ENCODE measurements at regions not wholly inside any gene's neighbourhood (a gene's known extent, or its start where the extent isn't known, plus 50 kb on each side); places are given as distances from the start of the nearest gene placed in this dataset.

- no peak overlapping the region for H3K9ac ChIP-seq
- H3K36me3 ChIP-seq, result no peaks in the 10 kb centered on the region
- H3K4me2 ChIP-seq, result no peak overlapping the region
- H3K27me3 ChIP-seq, result no peaks in the 10 kb centered on the region
- H3K9me3 ChIP-seq (replicated peaks in 1 of 11), result 0 out of 22 replicates have a peak, but pooled peaks cover 0 to 5% (median 0%) of the 10 kb centered on the region in 11 experiments
- no peaks in the 10 kb centered on the region for H4K20me1 ChIP-seq
- H3K4me1 ChIP-seq, result peaks cover 0 to 13% (median 2%) of the 10 kb centered on the region in 10 experiments; a peak in 4 of 20 replicates
- no peak overlapping the region for H3K27ac ChIP-seq
- no peak overlapping the region for H3K4me3 ChIP-seq
- TF ChIP-seq Cebpa-rat (IDR thresholded peaks at IDR 0.05), result no peak
Observed at GRCh38 chr4:152269448-152270191, 266.3 kb downstream of the FBXW7 start.

- no peaks in the 10 kb centered on the region for H3K27me3 ChIP-seq
- H3K4me3 ChIP-seq, result no peak overlapping the region
- H3K9ac ChIP-seq, result no peak overlapping the region
- H3K4me1 ChIP-seq, result peaks cover 0 to 13% (median 2%) of the 10 kb centered on the region in 10 experiments; a peak in 4 of 20 replicates
- H3K27ac ChIP-seq, result no peak overlapping the region
- H4K20me1 ChIP-seq, result no peaks in the 10 kb centered on the region
- H3K9me3 ChIP-seq (replicated peaks in 1 of 11), result peaks cover 0 to 5% (median 0%) of the 10 kb centered on the region in 11 experiments; a peak in 1 of 22 replicates
- no peaks in the 10 kb centered on the region for H3K36me3 ChIP-seq
- no peak for TF ChIP-seq Cebpa-rat (IDR thresholded peaks at IDR 0.05)
- peak overlapping the region in 2 of 11 experiments; percentile 12 to 17; a peak in 5 of 22 replicates for H3K4me2 ChIP-seq
Observed at GRCh38 chr4:152267811-152268210, 268.1 kb downstream of the FBXW7 start.

GRCh38 chr4:152266831-152267480, 268.9 kb downstream of the FBXW7 start:
- H3K27me3 ChIP-seq, result no peaks in the 10 kb centered on the region
- no peaks in the 10 kb centered on the region for H3K36me3 ChIP-seq
- no peak for TF ChIP-seq Cebpa-rat (IDR thresholded peaks at IDR 0.05)
- no peak overlapping the region for H3K4me3 ChIP-seq
- peak overlapping the region in 2 of 11 experiments; percentile 12 to 17; a peak in 1 of 22 replicates for H3K4me2 ChIP-seq
- H3K9ac ChIP-seq, result no peak overlapping the region
- no peaks in the 10 kb centered on the region for H4K20me1 ChIP-seq
- H3K4me1 ChIP-seq, result peaks cover 0 to 13% (median 2%) of the 10 kb centered on the region in 10 experiments; a peak in 4 of 20 replicates
- no peak overlapping the region for H3K27ac ChIP-seq
- peaks cover 0 to 5% (median 0%) of the 10 kb centered on the region in 11 experiments; a peak in 5 of 22 replicates for H3K9me3 ChIP-seq (replicated peaks in 1 of 11)

- Histone ChIP-seq H3K4me2 (no peak overlapping the region), H3K9me3 (replicated peaks in 1 of 11) (peaks cover 8 to 18% (median 16%) of the 10 kb centered on the region in 11 experiments; a peak in 21 of 22 replicates), H3K27me3 (no peaks in the 10 kb centered on the region), H3K4me1 (peaks cover 0 to 13% (median 2%) of the 10 kb centered on the region in 10 experiments; a peak in 4 of 20 replicates), H4K20me1 (no peaks in the 10 kb centered on the region), H3K4me3 (no peak overlapping the region), H3K36me3 (no peaks in the 10 kb centered on the region), H3K9ac (no peak overlapping the region), H3K27ac (no peak overlapping the region)
- TF ChIP-seq Cebpa-rat (IDR thresholded peaks at IDR 0.05), result no peak
Observed at GRCh38 chr4:152265149-152265621, 270.7 kb downstream of the FBXW7 start.

GRCh38 chr4:152264106-152264505, 271.8 kb downstream of the FBXW7 start:
- Histone ChIP-seq H3K27ac (no peak overlapping the region), H3K4me2 (no peak overlapping the region), H3K36me3 (no peaks in the 10 kb centered on the region)

GRCh38 chr4:152259866-152260265, 276.0 kb downstream of the FBXW7 start:
- Histone ChIP-seq H3K36me3 (no peaks in the 10 kb centered on the region), H3K9me3 (replicated peaks in 1 of 11) (peaks cover 10 to 25% (median 21%) of the 10 kb centered on the region in 11 experiments; a peak in 21 of 22 replicates), H3K27me3 (no peaks in the 10 kb centered on the region), H3K9ac (no peak overlapping the region), H4K20me1 (no peaks in the 10 kb centered on the region), H3K4me2 (no peak overlapping the region), H3K4me3 (no peak overlapping the region), H3K4me1 (peaks cover 44 to 47% (median 46%) of the 10 kb centered on the region in 10 experiments), H3K27ac (no peak overlapping the region)
- no peak for TF ChIP-seq Cebpa-rat (IDR thresholded peaks at IDR 0.05)

More at GRCh38 chr4:152264106-152264505, 271.8 kb downstream of the FBXW7 start:
- peaks cover 10 to 28% (median 21%) of the 10 kb centered on the region in 11 experiments; a peak in 21 of 22 replicates for H3K9me3 ChIP-seq (replicated peaks in 1 of 11)
- H4K20me1 ChIP-seq, result no peaks in the 10 kb centered on the region
- peaks cover 3 to 17% (median 6%) of the 10 kb centered on the region in 10 experiments for H3K4me1 ChIP-seq
- H3K9ac ChIP-seq, result no peak overlapping the region
- no peak for TF ChIP-seq Cebpa-rat (IDR thresholded peaks at IDR 0.05)
- no peak overlapping the region for H3K4me3 ChIP-seq
- no peaks in the 10 kb centered on the region for H3K27me3 ChIP-seq

- H3K4me3 ChIP-seq, result 0 out of 20 replicates have a peak overlapping the region, but pooled peaks of 1 of the 10 experiments have one; percentile 2
- no peaks in the 10 kb centered on the region for H3K27me3 ChIP-seq
- peak overlapping the region in 4 of 11 experiments; percentile 29 to 61 (median 48); a peak in 6 of 22 replicates for H3K9ac ChIP-seq
- H4K20me1 ChIP-seq, result no peaks in the 10 kb centered on the region
- no peak for TF ChIP-seq Cebpa-rat (IDR thresholded peaks at IDR 0.05)
- peak overlapping the region in 9 of 11 experiments; percentile 7 to 69 (median 48); a peak in 14 of 22 replicates for H3K27ac ChIP-seq
- H3K36me3 ChIP-seq, result no peaks in the 10 kb centered on the region
- peaks cover 10 to 25% (median 21%) of the 10 kb centered on the region in 11 experiments; a peak in 21 of 22 replicates for H3K9me3 ChIP-seq (replicated peaks in 1 of 11)
- H3K4me1 ChIP-seq, result peaks cover 44 to 49% (median 46%) of the 10 kb centered on the region in 10 experiments
- peak overlapping the region; percentile 62 to 91 (median 74) for H3K4me2 ChIP-seq
Observed at GRCh38 chr4:152258804-152259708, 276.8 kb downstream of the FBXW7 start.

- TF ChIP-seq Cebpa-rat (IDR thresholded peaks at IDR 0.05), result no peak
- H3K4me2 ChIP-seq, result peak overlapping the region; percentile 67 to 91 (median 75)
- no peaks in the 10 kb centered on the region for H3K36me3 ChIP-seq
- H4K20me1 ChIP-seq, result no peaks in the 10 kb centered on the region
- H3K9me3 ChIP-seq (replicated peaks in 1 of 11), result peaks cover 10 to 25% (median 21%) of the 10 kb centered on the region in 11 experiments; a peak in 21 of 22 replicates
- H3K27ac ChIP-seq, result peak overlapping the region in 9 of 11 experiments; percentile 4 to 72 (median 47); a peak in 14 of 22 replicates
- H3K27me3 ChIP-seq, result no peaks in the 10 kb centered on the region
- no peak overlapping the region for H3K4me3 ChIP-seq
- peaks cover 44 to 49% (median 46%) of the 10 kb centered on the region in 10 experiments for H3K4me1 ChIP-seq
- peak overlapping the region in 2 of 11 experiments; percentile 45 to 61; a peak in 2 of 22 replicates for H3K9ac ChIP-seq
Observed at GRCh38 chr4:152258391-152258790, 277.5 kb downstream of the FBXW7 start.
